Ureter (tissue), 1 donor: ENCODE measurements at regions not wholly inside any gene's neighbourhood (a gene's known extent, or its start where the extent isn't known, plus 50 kb on each side); places are given as distances from the start of the nearest gene placed in this dataset.
"Not testable (repeated sequence)": the region's sequence is repeated elsewhere in the genome, so short reads cannot be mapped to it uniquely, and the experiment has no call there.

Experiments
- DNase-seq: peaks from one replicate; pipeline ENCODE4 v3.0.0-alpha.2; 2020; ENCODE audit warnings: low spot score
- donor health status: DM: yes; HTN: yes; CAD: no.

DNA sequence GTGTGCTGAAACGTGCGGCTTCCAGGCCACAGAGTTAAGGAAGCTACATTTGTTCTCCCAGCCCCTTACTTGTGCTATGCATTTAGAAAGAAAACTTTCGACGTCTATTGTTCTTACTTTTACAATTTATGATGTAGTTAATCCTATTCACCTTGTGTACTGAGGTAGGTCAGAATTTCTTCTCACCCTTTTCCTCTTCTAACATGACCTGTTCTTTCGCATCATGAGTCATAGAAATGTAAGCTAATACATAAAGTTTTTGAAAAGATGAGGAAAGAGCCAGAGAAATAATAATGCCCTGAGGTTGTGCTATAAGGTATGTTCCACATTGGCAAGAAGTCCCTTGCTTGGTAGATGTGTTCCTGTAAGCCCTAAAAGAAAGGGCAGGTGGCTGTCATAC, 298.3 kb downstream of the TRIML1 start:
- no peak for DNase-seq

DNA sequence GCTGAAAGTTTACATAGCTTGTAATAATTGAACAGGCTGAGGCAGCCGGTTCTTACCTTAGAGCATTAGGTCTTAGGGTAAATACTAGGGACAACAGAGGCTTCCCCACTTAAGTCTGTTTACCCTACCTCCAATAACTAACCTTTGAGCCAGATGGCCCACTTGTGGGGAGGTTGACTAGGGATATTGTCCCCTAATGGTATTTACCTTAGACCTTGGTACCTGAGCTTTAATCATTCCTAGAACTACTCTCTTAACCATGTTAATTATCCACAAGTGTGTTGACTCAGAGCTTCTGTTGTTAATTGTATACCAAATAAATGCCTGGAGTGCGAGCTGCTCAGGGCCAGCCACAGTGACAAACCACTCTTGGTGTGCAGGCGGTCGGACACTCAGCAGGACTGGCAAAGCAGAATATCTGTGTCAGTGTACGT, 299.2 kb downstream of the TRIML1 start:
- DNase-seq: not testable (repeated sequence)

DNA sequence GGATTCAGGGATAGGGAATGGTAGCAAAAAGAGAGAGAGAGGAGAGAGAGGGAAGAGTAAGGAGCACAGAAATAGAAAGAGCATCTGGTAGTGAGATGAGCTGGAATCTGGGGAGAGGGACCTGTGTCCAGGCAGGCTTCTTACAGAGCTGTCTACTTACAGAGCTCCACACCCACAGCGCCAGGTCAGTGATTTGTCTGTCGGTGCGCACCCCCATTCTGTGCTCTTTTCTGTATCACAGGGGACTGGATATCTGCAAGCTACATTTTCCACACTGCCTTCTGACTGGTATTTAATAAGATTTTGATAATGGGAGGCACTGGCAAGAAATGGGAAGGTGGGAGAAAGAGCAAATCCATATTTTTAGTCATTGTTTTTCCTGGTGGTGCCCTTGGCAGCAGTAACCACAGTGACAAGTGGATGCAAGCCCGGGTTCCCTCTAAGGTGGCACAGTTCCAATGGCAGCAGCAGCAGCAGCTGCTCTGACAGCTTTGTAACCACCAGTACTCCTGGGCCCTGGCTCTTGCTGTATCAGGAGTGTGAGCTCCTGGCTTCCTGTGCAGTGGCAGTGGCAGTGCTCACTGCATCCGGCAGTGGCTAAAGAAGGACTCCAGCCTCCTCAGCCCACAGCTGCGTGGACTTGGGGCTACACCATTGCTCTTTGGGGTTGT, 300.5 kb downstream of the TRIML1 start:
- peak; percentile 65 for DNase-seq

DNA sequence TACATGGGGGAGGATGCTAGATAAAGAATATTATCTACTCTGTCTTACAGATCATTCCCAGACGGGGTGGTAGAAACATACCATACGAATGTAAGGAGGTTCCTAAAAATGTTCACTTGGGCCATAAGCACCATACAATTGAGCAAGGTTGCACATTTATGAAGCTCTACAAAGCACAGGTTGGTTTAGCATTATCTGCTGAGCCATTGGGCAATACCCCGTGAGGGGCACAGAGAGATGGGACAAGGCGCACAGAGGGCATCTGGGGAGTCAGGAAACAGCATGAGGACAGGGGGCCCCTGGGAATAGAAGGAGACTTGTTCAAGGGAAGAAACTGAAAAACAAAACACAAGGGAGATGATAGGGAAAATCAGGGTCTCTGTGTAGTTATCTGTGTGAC, 305.3 kb downstream of the TRIML1 start:
- DNase-seq: no peak

DNA sequence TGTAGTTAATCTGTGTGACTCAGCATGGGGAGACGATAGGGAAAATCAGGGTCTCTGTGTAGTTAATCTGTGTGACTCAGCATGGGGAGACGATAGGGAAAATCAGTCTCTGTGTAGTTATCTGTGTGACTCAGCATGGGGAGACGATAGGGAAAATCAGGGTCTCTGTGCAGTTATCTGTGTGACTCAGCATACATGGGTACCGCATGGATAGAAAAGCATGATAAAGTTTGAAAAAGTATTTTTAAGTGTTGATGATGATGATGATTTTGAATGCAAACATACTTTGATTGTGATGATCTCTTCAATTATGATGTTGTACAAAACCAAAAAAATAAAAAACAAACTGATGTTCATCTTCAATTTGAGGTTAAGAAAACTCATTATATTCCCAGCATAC, 309.8 kb downstream of the TRIML1 start:
- not testable (repeated sequence) for DNase-seq

DNA sequence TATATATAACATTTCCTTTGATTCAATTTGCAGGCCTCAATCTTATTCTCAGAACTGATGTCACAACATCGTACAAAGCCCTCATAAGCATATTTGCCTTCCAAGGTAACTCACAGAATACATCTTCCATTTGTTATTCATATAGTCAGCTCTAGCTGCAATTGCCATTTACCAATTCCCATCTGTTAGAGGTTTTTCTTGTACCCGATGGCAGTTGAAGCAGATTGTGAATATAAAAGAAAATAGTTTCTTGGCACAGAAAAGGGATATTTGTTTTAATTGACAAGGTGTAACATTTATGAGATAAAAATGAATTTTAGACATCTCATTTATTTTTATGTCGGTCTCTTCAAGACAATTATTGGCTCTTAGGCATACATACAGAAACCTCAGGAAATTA, 311.3 kb downstream of the TRIML1 start:
- DNase-seq: no peak

DNA sequence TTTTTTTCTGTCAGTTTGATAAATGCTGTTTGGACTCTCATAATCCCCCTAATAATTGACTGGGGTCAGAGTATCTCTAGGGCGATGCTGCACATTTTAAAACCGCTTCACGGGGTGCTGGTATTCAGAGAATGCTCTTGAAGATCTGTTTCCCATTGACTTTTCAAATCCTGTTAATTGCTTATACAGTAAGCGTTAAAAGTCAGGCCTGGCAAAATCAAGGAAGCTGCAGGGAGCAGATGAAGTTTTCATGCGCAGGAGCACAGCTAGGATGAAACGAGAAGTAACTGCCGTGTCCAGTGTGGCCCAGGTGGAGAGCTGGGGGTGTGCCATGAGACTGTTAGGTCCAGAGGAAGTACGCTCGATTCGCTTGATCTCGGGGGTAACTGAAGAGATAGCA, 312.9 kb downstream of the TRIML1 start:
- no peak for DNase-seq

DNA sequence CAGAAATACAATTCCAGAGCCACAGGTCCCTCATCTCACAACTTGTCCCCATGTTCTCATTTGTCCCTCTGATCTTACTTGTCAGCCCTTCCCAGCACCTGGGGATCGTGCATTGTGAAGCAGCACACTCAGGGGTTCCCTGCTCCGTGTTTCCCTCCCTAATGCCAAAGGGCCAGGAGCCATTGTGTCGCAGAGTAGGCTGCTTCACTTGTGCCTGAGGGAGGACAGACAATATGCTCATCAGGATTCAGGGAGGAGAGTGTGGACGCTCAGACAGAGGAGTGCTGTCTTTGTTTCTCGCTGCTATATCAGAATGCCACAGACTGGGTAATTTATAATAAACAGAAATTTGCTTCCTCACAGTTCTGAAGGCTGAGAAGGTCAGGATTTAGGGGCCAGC, 315.3 kb downstream of the TRIML1 start:
- no peak for DNase-seq

DNA sequence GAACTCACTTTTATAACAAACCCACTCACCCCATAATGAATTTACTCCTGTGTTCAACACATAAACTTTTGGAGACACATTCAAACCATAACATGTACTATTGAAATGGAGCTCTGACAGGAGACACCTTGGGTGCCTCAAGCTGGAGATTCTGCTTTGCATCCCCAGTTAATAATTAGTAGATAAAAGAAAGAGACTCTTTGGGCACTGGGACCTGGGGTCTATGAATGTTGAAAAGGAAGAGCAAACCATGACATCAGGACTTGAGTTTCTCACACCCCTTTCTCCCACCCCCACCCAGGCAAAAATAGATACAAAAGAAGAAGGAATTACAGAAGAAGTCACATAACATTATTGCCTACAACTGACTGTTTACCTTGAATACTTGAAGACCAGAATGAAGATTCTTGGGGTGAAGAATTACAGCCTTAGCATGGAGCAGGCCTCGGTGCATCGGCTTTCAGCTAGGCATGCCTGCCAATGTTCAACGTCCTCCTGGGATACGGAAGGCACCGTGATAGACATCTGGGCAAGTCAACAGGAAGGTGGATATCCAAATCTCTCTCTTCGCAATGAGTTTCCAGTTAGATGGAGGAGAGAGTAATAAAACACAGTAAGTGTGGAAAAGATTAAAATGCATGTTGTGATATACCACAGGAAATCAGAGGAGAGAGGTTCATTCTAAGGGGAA, 316.0 kb downstream of the TRIML1 start:
- DNase-seq: no peak

DNA sequence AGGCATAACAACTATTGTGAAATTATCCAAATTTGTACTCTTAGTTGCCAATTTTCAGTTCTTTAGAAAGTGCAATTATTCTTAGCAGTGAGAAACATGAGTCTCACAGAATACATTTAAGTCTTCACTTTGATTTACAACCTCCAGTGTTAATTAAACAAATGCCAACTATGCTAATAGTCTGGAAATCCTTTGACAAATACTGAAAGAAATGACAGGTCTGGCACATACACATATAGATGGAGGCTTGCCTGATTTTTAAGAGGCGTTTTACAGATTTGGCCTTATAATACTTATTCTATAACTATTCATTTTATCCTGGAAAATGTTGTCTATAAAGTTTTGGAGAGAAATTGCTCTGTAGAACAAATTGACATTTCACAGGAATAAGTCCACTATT, 320.1 kb downstream of the TRIML1 start:
- no peak for DNase-seq

DNA sequence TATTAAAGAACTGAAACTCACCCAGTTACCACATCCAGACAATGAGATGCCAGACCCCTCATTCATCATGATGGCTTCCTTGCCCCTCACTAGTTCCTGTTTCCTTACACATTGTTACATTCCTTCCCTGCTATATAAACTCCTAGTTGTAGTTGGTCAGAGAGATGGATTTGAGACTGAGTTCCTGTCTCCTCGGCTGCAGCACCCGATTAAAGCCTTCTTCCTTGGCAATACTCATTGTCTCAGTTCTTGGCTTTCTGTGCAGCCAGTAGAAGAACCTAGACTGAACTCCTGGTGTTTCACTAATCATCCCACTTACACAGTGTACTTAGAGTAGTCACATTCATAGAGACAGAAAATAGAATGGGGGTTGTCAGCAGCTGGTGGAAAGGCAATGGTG, 324.7 kb downstream of the TRIML1 start:
- DNase-seq: no peak

DNA sequence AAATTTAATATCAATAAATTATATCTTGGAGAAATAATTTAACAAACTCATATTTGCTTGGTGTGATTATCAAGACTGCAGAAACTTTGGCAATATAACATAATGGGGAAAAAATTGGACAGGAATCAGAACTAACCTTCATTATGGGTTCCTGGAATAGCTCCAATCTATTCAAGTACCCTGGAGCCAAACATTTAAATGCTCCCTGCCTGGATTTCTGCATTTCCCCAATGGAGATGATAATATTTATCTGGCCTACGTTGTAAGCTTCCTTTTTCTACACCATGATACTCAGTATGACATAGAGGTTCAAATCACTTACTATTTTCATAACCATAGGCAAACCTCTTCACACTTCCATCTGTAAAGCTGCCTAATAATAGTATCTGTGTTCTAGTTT, 326.8 kb downstream of the TRIML1 start:
- no peak for DNase-seq

DNA sequence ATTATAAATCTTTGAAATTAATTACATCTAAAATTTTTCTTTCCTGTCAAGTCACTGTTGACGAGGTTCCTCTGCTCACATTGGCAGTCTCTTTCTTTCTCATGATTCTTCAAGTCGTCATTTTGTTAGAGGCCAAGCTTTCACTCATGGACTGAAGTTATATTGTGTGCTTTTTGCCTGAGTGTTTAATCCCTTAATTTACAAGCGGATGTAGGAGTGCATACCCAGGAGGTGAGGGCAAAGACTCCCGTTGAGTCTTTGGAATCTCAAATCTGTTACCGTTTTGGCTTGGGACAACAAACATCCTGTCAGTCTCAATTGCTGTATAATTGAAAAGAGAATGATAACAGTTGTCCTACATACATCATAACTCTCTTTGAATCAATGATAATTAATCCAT, 345.0 kb downstream of the TRIML1 start:
- no peak for DNase-seq

DNA sequence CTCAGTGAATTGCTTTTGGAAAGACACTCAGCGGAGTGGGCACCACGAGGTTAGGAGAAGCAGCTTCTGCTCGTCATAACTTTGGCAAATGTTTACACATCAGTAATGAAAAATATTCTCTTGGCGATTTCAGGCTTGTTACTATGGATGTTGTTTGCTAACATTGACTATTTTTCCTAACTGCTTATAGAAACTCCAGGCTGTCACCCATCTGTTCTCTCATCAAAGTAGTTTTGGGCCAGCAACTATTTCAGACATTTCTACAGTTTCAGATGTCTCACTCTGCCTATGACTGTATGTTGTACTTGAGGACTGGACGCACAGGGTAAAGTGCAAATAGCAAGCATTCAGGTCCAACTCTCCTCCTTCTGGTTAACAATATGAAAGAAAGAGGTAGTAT, 346.7 kb downstream of the TRIML1 start:
- DNase-seq: no peak

DNA sequence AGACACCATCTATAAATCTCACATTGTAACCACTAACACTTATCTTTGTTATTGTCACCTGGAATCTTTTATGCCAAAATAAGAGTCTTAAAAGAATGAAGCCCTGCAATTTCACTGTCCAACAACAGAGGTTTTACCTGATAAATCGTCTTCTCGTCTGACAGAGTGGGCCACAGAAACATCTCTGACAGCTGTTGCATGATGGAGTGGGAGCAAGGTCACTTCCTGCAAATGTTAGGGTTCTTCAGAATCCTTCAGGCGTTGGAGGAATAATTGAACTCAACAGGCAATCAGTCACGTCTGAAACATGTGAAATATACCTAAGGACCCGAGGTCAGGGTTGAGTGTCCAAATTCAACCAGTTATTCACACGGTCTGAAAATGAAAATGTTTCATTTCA, 353.6 kb downstream of the TRIML1 start:
- DNase-seq: no peak

DNA sequence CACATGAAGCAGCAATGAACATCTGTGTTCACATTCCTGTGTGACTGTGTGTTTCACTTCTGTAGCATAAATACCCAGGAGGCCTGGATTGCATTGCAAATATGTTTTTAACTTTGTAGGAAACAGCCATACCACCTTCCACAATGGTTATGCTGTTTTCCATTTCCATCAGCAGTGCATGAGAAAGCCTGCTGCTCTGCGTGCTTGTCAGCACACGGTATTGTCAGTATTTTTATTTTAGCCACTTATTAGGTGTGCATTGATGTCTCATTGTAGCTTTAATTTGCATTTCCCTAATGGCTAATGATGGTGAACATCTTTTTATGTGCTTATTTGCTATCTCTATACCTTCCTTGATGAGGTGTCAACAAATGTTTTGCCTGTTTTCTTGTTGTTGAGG, 355.9 kb downstream of the TRIML1 start:
- no peak for DNase-seq

DNA sequence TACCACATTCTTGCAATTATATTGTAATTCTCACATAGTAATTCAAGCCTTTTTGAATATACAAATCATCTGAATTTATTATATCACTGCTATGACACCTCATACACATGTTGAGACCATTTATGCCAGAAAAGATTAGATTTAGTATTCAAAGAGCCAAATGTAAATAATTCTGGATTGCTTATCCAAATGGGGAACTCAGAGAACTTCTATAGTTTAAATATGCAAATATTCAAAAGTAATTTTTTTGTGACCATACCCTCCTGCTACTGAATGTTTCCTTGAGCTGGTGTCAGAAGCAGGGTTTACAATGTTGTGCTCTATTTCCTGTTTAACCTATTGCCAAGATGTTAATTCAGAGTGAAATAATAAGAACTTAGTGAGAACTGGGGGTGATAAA, 372.2 kb downstream of the TRIML1 start:
- no peak for DNase-seq

DNA sequence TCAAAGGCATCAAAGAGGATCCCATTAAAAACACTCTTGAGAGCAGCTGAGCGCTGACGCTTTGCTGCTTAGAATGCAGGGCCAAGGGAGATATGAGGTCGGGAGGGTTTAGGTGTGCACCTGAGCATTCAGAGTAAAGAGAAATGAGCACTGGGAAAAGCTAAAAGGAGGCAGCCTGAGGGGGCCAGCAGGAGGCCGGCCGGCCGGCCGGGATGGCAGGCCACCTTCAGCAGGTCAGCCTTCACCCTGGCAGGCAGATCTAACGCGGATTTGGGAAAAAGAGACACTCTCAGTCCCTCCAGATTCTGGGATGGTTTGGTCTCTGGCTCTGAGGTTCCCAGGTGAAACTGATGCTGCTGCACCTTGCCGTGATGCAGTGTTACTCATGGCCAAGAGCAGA, 393.5 kb downstream of the TRIML1 start:
- no peak for DNase-seq

DNA sequence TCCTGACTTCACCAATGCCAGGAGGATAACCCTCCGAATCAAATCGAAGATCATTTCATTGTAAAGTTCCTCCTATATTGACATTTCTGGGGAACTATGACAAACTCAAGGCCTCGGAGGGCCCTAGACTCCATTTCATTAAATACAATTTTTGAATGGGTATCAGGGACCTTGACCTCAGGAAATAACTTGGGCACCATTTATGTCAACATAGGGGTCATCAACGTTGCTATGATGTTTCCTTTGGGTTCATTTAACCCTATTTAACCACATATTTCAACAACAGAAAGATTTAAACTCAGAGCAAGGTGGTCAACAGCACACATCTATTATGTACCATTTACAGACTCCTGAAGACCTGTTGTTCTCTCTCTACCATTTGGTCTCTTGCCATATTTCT, 395.1 kb downstream of the TRIML1 start:
- no peak for DNase-seq

DNA sequence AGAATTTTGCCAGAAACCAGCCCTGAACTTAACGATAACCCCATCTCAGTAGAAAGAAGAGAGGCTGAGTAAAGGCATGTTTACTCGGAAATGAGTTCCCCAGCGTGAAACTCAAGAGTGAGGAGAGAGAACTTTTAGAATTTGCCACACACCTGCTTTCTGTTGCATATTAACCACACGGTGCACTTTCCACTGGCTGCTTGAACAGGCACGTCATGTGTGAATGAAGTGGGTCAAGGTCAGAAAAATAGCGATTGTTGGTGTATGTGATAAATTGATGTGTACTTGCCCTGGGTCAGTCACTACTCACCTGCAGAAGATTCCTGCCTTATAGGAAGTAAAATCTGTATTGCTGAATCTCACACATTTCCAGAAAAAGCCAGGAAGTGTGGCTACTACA, 395.7 kb downstream of the TRIML1 start:
- DNase-seq: no peak

DNA sequence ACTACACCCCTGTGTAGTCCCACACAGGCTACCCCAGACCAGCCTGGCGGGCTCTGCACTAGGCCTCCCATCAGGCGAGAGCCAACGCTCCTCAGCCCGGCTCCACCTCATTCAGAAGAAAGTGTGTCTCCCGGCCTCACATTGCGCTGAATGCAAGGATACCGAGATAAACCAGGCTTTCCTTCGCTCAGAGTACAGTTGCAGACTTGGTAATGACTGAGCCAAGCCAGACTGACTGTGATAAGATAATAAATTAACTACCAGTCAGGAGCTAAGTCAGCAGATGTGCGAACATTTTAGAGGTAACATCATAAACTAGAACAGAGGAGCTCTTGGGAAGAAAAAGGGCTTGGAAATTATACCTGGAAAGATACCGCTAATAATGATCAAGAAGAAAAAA, 397.6 kb downstream of the TRIML1 start:
- no peak for DNase-seq

DNA sequence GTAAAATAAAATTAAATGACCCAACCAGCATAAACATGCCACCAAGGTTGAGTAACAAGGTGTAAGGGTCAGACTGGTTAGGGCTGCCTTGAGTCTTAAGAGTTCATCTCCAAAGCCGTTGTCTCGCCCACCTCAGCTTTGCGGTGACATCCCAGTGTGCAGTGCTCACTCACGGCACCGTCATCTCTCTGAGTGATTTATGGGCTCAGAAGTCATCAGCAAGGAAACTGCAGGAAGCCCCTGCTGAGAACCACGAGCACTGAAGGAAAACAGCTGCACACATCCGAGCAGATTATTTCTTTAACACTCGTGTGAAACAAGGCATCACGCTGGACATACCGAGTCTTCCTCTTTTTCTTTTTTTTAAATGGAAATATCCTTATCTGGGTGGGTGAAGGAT, 411.1 kb downstream of the TRIML1 start:
- DNase-seq: no peak

DNA sequence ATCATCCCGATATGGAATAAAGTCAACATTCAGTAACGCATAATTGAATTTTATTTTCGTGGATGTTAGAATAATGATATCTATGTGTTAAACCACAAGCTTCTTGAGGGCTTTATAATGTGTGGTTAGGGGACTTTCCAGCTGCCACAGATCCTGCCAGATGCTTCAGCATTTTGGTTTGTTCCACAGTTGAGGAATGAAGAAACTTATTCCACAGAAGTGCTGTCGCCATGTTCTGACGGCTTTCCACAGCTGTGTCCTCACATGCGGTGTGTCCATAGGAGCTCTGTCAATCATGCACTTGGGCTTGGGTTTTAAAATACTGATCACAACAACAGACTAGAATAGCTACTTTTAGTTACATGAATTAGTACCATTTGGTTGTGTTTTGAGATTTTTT, 411.9 kb downstream of the TRIML1 start:
- no peak for DNase-seq

DNA sequence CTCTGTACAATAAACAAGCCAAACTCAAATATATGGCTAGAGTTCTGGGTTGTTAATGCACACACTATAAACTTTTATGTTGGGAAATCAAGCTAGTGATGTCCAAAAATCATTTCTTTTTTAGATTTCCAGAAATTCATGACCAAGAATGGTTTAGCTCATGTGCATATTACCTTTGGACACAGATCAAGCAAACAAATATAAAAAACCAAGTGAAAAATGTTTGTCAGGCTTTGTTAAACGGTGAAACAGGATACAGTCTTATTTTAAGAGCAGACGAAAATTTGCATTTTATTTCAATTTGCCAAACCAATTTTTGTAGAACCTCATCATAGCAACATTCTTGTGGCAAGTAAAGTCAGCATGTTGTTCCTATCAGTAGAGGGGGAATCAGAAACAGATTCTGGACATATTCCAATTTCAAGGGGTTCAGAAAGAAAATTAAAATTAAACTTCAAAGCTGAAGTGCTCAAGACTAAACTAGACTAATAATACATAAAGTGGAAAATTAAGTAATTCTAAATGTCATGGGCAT, 413.6 kb downstream of the TRIML1 start:
- no peak for DNase-seq
